H9 (cell line): ENCODE measurements at regions not wholly inside any gene's neighbourhood (a gene's known extent, or its start where the extent isn't known, plus 50 kb on each side); places are given as distances from the start of the nearest gene placed in this dataset.

Source experiments
- DNase-seq: peaks from one replicate; pipeline ENCODE4 v3.0.0-alpha.2; 2017
- H2AFZ ChIP-seq: one replicate; pipeline ENCODE4 v1.6.1; 2013; ENCODE audit warnings: mild to moderate bottlenecking, low read length, control low read depth, moderate library complexity
- H2AK5ac ChIP-seq: 2 replicates; pipeline ENCODE4 v1.6.1; 2013; ENCODE audit warnings: low read length, control low read depth, mixed read lengths; ENCODE audit not compliant: insufficient read length
- H2BK120ac ChIP-seq: one replicate; pipeline ENCODE4 v1.6.1; 2013; ENCODE audit warnings: low read depth, mild to moderate bottlenecking, low read length, control low read depth, inconsistent platforms; ENCODE audit not compliant: poor library complexity, severe bottlenecking
- H2BK12ac ChIP-seq: 2 replicates; pipeline ENCODE4 v1.6.1; 2013; ENCODE audit warnings: low read length, control low read depth, mixed read lengths, low read depth; ENCODE audit not compliant: insufficient read length
- H2BK15ac ChIP-seq: 2 replicates; pipeline ENCODE4 v1.6.1; 2013; ENCODE audit warnings: low read depth, low read length, control low read depth
- H2BK20ac ChIP-seq: one replicate; pipeline ENCODE4 v1.6.1; 2013; ENCODE audit warnings: low read depth, mild to moderate bottlenecking, low read length, control low read depth, inconsistent platforms; ENCODE audit not compliant: poor library complexity, severe bottlenecking
- H2BK5ac ChIP-seq: 2 replicates; pipeline ENCODE4 v1.6.1; 2013; ENCODE audit warnings: low read length, control low read depth, mixed read lengths; ENCODE audit not compliant: insufficient read length
- H3K14ac ChIP-seq: 2 replicates; pipeline ENCODE4 v1.6.1; 2013; ENCODE audit warnings: low read length, control low read depth; ENCODE audit not compliant: insufficient read depth
- H3K18ac ChIP-seq: 2 replicates; pipeline ENCODE4 v1.6.1; 2013; ENCODE audit warnings: low read depth, mild to moderate bottlenecking, mixed read lengths, low read length, control low read depth; ENCODE audit not compliant: insufficient read length
- H3K23ac ChIP-seq: 2 replicates; pipeline ENCODE4 v1.6.1; 2013; ENCODE audit warnings: low read length, control low read depth, mixed read lengths, low read depth; ENCODE audit not compliant: insufficient read length
- H3K23me2 ChIP-seq: 2 replicates; pipeline ENCODE4 v1.6.1; 2013; ENCODE audit warnings: low read depth, mild to moderate bottlenecking, mixed read lengths, low read length, control low read depth; ENCODE audit not compliant: insufficient read length, poor library complexity, severe bottlenecking
- H3K27ac ChIP-seq: 2 replicates; pipeline ENCODE4 v1.5.1; 2013; ENCODE audit warnings: low read length, control low read depth, mixed read lengths, low read depth; ENCODE audit not compliant: insufficient read length
- H3K27me3 ChIP-seq: 2 replicates; pipeline ENCODE4 v1.6.1; 2013; ENCODE audit warnings: low read length, control low read depth, inconsistent platforms; ENCODE audit not compliant: insufficient read depth
- H3K4ac ChIP-seq: 2 replicates; pipeline ENCODE4 v1.6.1; 2013; ENCODE audit warnings: low read depth, mild to moderate bottlenecking, control low read depth, inconsistent platforms, low read length, moderate library complexity
- H3K4me1 ChIP-seq: 2 replicates; pipeline ENCODE4 v1.6.1; 2013; ENCODE audit warnings: low read length, control low read depth, inconsistent platforms; ENCODE audit not compliant: insufficient read depth
- H3K4me2 ChIP-seq: 2 replicates; pipeline ENCODE4 v1.6.1; 2013; ENCODE audit warnings: low read length, control low read depth, mixed read lengths; ENCODE audit not compliant: insufficient read length, insufficient read depth
- H3K56ac ChIP-seq: 2 replicates; pipeline ENCODE4 v1.6.1; 2013; ENCODE audit warnings: low read depth, mild to moderate bottlenecking, mixed read lengths, low read length, control low read depth; ENCODE audit not compliant: insufficient read length
- H3K79me1 ChIP-seq: 2 replicates; pipeline ENCODE4 v1.6.1; 2013; ENCODE audit warnings: low read depth, mild to moderate bottlenecking, moderate library complexity, low read length, control low read depth, inconsistent platforms; ENCODE audit not compliant: insufficient read depth, poor library complexity, severe bottlenecking
- H3K79me2 ChIP-seq: 2 replicates; pipeline ENCODE4 v1.6.1; 2013; ENCODE audit warnings: low read length, control low read depth, inconsistent platforms; ENCODE audit not compliant: insufficient read depth
- H3K9ac ChIP-seq: 2 replicates; pipeline ENCODE4 v1.6.1; 2013; ENCODE audit warnings: low read length, control low read depth, mixed read lengths; ENCODE audit not compliant: insufficient read length; ENCODE audit errors: extremely low read depth
- H3K9me3 ChIP-seq: one replicate; pipeline ENCODE4 v1.6.1; 2013; ENCODE audit warnings: low read depth, low read length, inconsistent platforms; ENCODE audit not compliant: control insufficient read depth
- H3T11ph ChIP-seq: one replicate; pipeline ENCODE4 v1.6.1; 2013; ENCODE audit warnings: mild to moderate bottlenecking, low read length, control low read depth, inconsistent platforms
- H4K20me1 ChIP-seq: one replicate; pipeline ENCODE4 v1.6.1; 2013; ENCODE audit not compliant: control insufficient read depth, insufficient read length, insufficient read depth
- H4K5ac ChIP-seq: 2 replicates; pipeline ENCODE4 v1.6.1; 2013; ENCODE audit warnings: low read depth, mild to moderate bottlenecking, mixed read lengths, low read length, control low read depth; ENCODE audit not compliant: insufficient read length
- H4K8ac ChIP-seq: replicated peaks from 2 replicates; pipeline ENCODE4 v1.6.1; 2013; ENCODE audit warnings: low read length, control low read depth, mixed read lengths, low read depth; ENCODE audit not compliant: insufficient read length
- H4K91ac ChIP-seq: 2 replicates; pipeline ENCODE4 v1.6.1; 2013; ENCODE audit warnings: low read depth, mild to moderate bottlenecking, moderate library complexity, mixed read lengths, low read length, control low read depth; ENCODE audit not compliant: insufficient read length
- H3K27ac Mint-ChIP-seq, 3 experiments: 2 replicates in 2 of 3; 3 replicates in 1 of 3; pipeline ENCODE4 v1.8.0; 2020 to 2021; ENCODE audit warnings: mixed read lengths in 3 of 3, mild to moderate bottlenecking in 1 of 3, moderate library complexity in 1 of 3
- H3K27me3 Mint-ChIP-seq: 2 replicates; pipeline ENCODE4 v1.8.0; 2021; ENCODE audit warnings: low read depth, mild to moderate bottlenecking, moderate library complexity, mixed read lengths
- H3K36me3 Mint-ChIP-seq, 3 experiments: 2 replicates in 2 of 3; 3 replicates in 1 of 3; pipeline ENCODE4 v1.8.0; 2020 to 2021; ENCODE audit warnings: low read depth in 3 of 3, mixed read lengths in 3 of 3; ENCODE audit not compliant: insufficient read depth in 1 of 3
- H3K4me1 Mint-ChIP-seq, 2 experiments: 2 replicates each; pipeline ENCODE4 v1.8.0; 2020; ENCODE audit warnings: mixed read lengths in 2 of 2
- H3K4me3 Mint-ChIP-seq, 2 experiments: 2 replicates in 1 of 2; 3 replicates in 1 of 2; pipeline ENCODE4 v1.8.0; 2020 to 2021; ENCODE audit warnings: mild to moderate bottlenecking in 2 of 2, mixed read lengths in 2 of 2, moderate library complexity in 1 of 2
- H3K9me3 Mint-ChIP-seq, 2 experiments: 2 replicates in 1 of 2; 3 replicates in 1 of 2; pipeline ENCODE4 v1.8.0; 2020; ENCODE audit warnings: mild to moderate bottlenecking in 2 of 2, mixed read lengths in 2 of 2, moderate library complexity in 1 of 2
- CTCF ChIP-seq: fragments of 200-600 bp; sonication (generic); conservative IDR thresholded peaks from 3 replicates; pipeline ENCODE4 v1.8.0; 2021; ENCODE audit warnings: antibody characterized with exemption, mild to moderate bottlenecking
- WGBS: extraction: QIAGEN DNeasy Blood & Tissue Kit; methylation state at CpG from one replicate; pipeline ENCODE4 v1.1.7; 2013; ENCODE audit warnings: missing lambda C conversion rate, low lambda C conversion rate, mixed read lengths; ENCODE audit not compliant: insufficient read length; ENCODE audit errors: extremely low coverage; 5-methylcytosine and 5-hydroxymethylcytosine counted together

- no peaks in the 10 kb centered on the region for H3K79me1 ChIP-seq
- no peak overlapping the region for H3K9ac ChIP-seq
- H3K27ac Mint-ChIP-seq = no peak overlapping the region
- no peak overlapping the region for H3K18ac ChIP-seq
- no peak for DNase-seq
- H3K23me2 ChIP-seq = no peaks in the 10 kb centered on the region
- H3K4me1 Mint-ChIP-seq = peaks cover 14 to 15% of the 10 kb centered on the region in 2 experiments
- no peak overlapping the region for H3K14ac ChIP-seq
- no peaks in the 10 kb centered on the region for H3K27me3 ChIP-seq
- H2AFZ ChIP-seq = no peak overlapping the region
- H3K4me2 ChIP-seq = no peak overlapping the region
- H3K4ac ChIP-seq = no peak overlapping the region
- no peak overlapping the region for H2BK120ac ChIP-seq
- H4K5ac ChIP-seq = no peak overlapping the region
- H3K23ac ChIP-seq = no peak overlapping the region
- no peaks in the 10 kb centered on the region for H3K27me3 Mint-ChIP-seq
- H2AK5ac ChIP-seq = no peak overlapping the region
- no peak overlapping the region for H2BK5ac ChIP-seq
- no CpG with 5 or more reads among the region's 7 CpGs for WGBS
- H3K9me3 Mint-ChIP-seq = no peaks in the 10 kb centered on the region
- no peak overlapping the region for H4K91ac ChIP-seq
- no peaks in the 10 kb centered on the region for H3K79me2 ChIP-seq
- no peak overlapping the region for H2BK20ac ChIP-seq
- H2BK12ac ChIP-seq = no peak overlapping the region
- no peaks in the 10 kb centered on the region for H3K9me3 ChIP-seq
- no peak overlapping the region for H3T11ph ChIP-seq
- no peak for TF ChIP-seq CTCF
- no peak overlapping the region for H3K27ac ChIP-seq
- no peaks in the 10 kb centered on the region for H4K20me1 ChIP-seq
- H2BK15ac ChIP-seq = no peak overlapping the region
- no peaks in the 10 kb centered on the region for H3K36me3 Mint-ChIP-seq
- no peak overlapping the region for H3K4me3 Mint-ChIP-seq
- H3K4me1 ChIP-seq = no peaks in the 10 kb centered on the region
- no peak overlapping the region for H4K8ac ChIP-seq
- H3K56ac ChIP-seq = no peak overlapping the region
Observed at GRCh38 chr3:106403371-106404145, 534.7 kb upstream of the CBLB start.
